Adrenal gland (tissue), 9 donors: ENCODE measurements at regions not wholly inside any gene's neighbourhood (a gene's known extent, or its start where the extent isn't known, plus 50 kb on each side); places are given as distances from the start of the nearest gene placed in this dataset.

Source experiments
- DNase-seq, 7 donors: peaks; one replicate each; pipeline ENCODE4 v3.0.0-alpha.2; 2019 to 2020
- H3K27ac ChIP-seq, 5 donors: fragments of 200-600 bp; sonication (generic) in 4 of 5; 1 replicate in 3 of 5; 2 replicates in 2 of 5; pipeline versions ENCODE4 v1.5.1 to v1.8.0; 2016 to 2020; ENCODE audit warnings: mild to moderate bottlenecking in 1 of 5
- H3K27me3 ChIP-seq: fragments of 200-600 bp; 2 replicates; pipeline ENCODE4 v1.8.0; 2021
- H3K36me3 ChIP-seq, 2 donors: fragments of 200-600 bp; replicated peaks in 1 of 2; 1 replicate in 1 of 2; 2 replicates in 1 of 2; pipeline versions ENCODE4 v1.5.1 to v1.8.0; 2018 to 2022
- H3K4me1 ChIP-seq, 2 donors: fragments of 200-600 bp; replicated peaks in 1 of 2; 1 replicate in 1 of 2; 2 replicates in 1 of 2; pipeline versions ENCODE4 v1.5.1 to v1.8.0; 2018 to 2021
- H3K4me3 ChIP-seq, 4 donors: fragments of 200-600 bp; sonication (generic) in 3 of 4; one replicate each; pipeline ENCODE4 v1.5.1; 2016 to 2018
- H3K9me3 ChIP-seq, 3 donors: fragments of 200-600 bp; sonication (generic) in 1 of 3; replicated peaks in 1 of 3; 1 replicate in 2 of 3; 2 replicates in 1 of 3; pipeline versions ENCODE4 v1.5.1 to v1.8.0; 2016 to 2021
- CTCF ChIP-seq, 6 experiments: fragments of 450-650 bp in 4 of 6; fragments of 200-600 bp in 2 of 6; sonication (generic) in 1 of 6; IDR thresholded peaks; 1 replicate in 5 of 6; 2 replicates in 1 of 6; pipeline versions ENCODE4 v1.5.1 to v1.8.0; 2016 to 2021; ENCODE audit warnings: antibody characterized with exemption in 6 of 6, mild to moderate bottlenecking in 2 of 6, moderate library complexity in 1 of 6
- POLR2A ChIP-seq, 2 donors: fragments of 450-650 bp; IDR thresholded peaks; one replicate each; pipeline ENCODE4 v1.6.1; 2017; ENCODE audit warnings: antibody characterized with exemption in 2 of 2, mild to moderate bottlenecking in 2 of 2, moderate library complexity in 1 of 2
- WGBS, 4 donors: extraction: QIAGEN DNeasy Blood & Tissue Kit in 2 of 4; methylation state at CpG; one replicate each; pipeline versions ENCODE4 v1.1.5 to v1.1.7; 2013 to 2017; 5-methylcytosine and 5-hydroxymethylcytosine counted together
- intact Hi-C, 2 donors: fragments of 100-400 bp; cut with DNase I; formaldehyde crosslinking; loops; one replicate each; pipeline versions ENCODE4 v1.14.1 to v1.15.0; 2022 to 2023
- donor health status: healthy with polysubstance abuse.
- donor health status: Bipolar disorder and iron deficiency.
- donor health status: DM: yes; HTN: yes; CAD: no.
- donor health status: DM: no; HTN: no; CAD: no.
- donor health status: DM: no; HTN: no; CAD: no.

- intact Hi-C loops: no loop called here
- H3K27me3 ChIP-seq: no peaks in the 10 kb centered on the region
Observed at GRCh38 chr6:92706976-92707375, 712.4 kb downstream of the EPHA7 start.

GRCh38 chr6:92701425-92702096, 717.8 kb downstream of the EPHA7 start:
- no peaks in the 10 kb centered on the region for H3K9me3 ChIP-seq
- H3K4me1 ChIP-seq: no peaks in the 10 kb centered on the region
- WGBS, 4 donors: 89 to 92% (median 90%) methylated on average over 2 to 10 of the region's 10 CpGs
- intact Hi-C loops: no loop called here
- no peaks in the 10 kb centered on the region for H3K27me3 ChIP-seq
- no peak for TF ChIP-seq CTCF (IDR thresholded peaks at IDR 0.05)
- TF ChIP-seq POLR2A (IDR thresholded peaks at IDR 0.05): no peak
- no peak for DNase-seq
- no peak overlapping the region for H3K4me3 ChIP-seq
- H3K27ac ChIP-seq: no peak overlapping the region
- no peaks in the 10 kb centered on the region for H3K36me3 ChIP-seq

More at GRCh38 chr6:92706976-92707375, 712.4 kb downstream of the EPHA7 start:
- H3K4me1 ChIP-seq: no peaks in the 10 kb centered on the region
- no peak for DNase-seq
- no peaks in the 10 kb centered on the region for H3K36me3 ChIP-seq
- TF ChIP-seq CTCF (IDR thresholded peaks at IDR 0.05) (no peak), POLR2A (IDR thresholded peaks at IDR 0.05) (no peak)
- H3K4me3 ChIP-seq: no peak overlapping the region
- H3K9me3 ChIP-seq: no peaks in the 10 kb centered on the region
- H3K27ac ChIP-seq: no peak overlapping the region

GRCh38 chr6:92700411-92700810, 718.9 kb downstream of the EPHA7 start:
- Histone ChIP-seq H3K27ac (no peak overlapping the region), H3K9me3 (no peaks in the 10 kb centered on the region), H3K4me1 (no peaks in the 10 kb centered on the region), H3K4me3 (no peak overlapping the region), H3K36me3 (no peaks in the 10 kb centered on the region), H3K27me3 (no peaks in the 10 kb centered on the region)
- no peak for TF ChIP-seq POLR2A (IDR thresholded peaks at IDR 0.05)
- no peak for TF ChIP-seq CTCF (IDR thresholded peaks at IDR 0.05)
- no peak for DNase-seq
- intact Hi-C loops: no loop called here
- 86 to 90% (median 88%) methylated on average over 9 to 11 of the region's 11 CpGs for WGBS, 4 donors

- H3K27me3 ChIP-seq: no peaks in the 10 kb centered on the region
- H3K4me3 ChIP-seq: no peak overlapping the region
- WGBS, 4 donors: 38 to 54% (median 41%) methylated on average over 2 of the region's 2 CpGs
- TF ChIP-seq POLR2A (IDR thresholded peaks at IDR 0.05) (no peak), CTCF (IDR thresholded peaks at IDR 0.05) (no peak)
- intact Hi-C loops: no loop called here
- DNase-seq: no peak
- no peaks in the 10 kb centered on the region for H3K36me3 ChIP-seq
- no peak overlapping the region for H3K27ac ChIP-seq
- no peaks in the 10 kb centered on the region for H3K9me3 ChIP-seq
- no peaks in the 10 kb centered on the region for H3K4me1 ChIP-seq
Observed at GRCh38 chr6:92690997-92691599, 728.3 kb downstream of the EPHA7 start.
